GM12872 (cell line): ENCODE measurements at regions not wholly inside any gene's neighbourhood (a gene's known extent, or its start where the extent isn't known, plus 50 kb on each side); places are given as distances from the start of the nearest gene placed in this dataset.

Source experiments
- CTCF ChIP-seq: IDR thresholded peaks from 3 replicates; pipeline ENCODE4 v1.5.1; 2011; ENCODE audit warnings: low read depth, mild to moderate bottlenecking, low read length, moderate library complexity; ENCODE audit not compliant: insufficient read depth

- no peak for TF ChIP-seq CTCF
Observed at GRCh38 chr6:134732763-134733162, 217.1 kb downstream of the ALDH8A1 start.

DNA sequence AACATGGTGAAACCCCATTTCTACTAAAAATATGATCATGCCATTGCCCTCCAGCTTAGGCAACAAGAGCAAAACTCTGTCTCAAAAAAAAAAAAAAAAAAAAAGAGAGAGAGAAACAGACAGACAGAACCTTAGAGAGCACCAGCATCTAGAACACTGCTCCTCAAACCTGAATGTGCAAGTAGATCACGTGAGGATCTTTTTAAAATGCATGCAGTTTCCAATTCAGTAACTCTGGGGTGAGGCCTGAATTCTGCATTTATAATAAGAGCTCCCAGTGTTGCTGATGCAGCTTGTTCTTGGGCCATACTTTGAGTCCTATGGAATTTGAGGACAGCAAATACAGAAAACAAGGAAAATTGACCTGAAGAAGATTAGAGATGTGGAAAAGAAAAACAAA is 218.3 kb downstream of the ALDH8A1 start:
- TF ChIP-seq CTCF: no peak

- no peak for TF ChIP-seq CTCF
Observed at GRCh38 chr6:134730013-134730412, 219.9 kb downstream of the ALDH8A1 start.

DNA sequence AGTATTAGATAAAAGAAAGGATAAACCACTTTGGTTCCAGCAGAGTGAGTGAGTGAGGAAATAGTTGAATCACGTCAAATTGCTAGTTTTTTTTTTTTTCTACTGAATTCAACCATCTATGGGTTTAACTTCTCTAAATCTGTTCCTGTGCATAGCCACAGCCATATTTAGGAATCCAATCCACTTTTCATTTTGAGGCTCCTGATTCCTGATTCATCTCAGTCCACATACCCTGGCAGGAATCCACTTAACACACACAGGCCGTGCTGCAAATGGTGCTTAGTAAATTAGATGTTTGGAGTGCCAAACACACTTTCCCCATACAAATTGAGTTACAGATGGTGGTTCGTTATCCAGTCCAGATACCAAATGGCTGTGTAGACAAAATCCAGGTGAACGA is 220.3 kb downstream of the ALDH8A1 start:
- TF ChIP-seq CTCF: no peak

DNA sequence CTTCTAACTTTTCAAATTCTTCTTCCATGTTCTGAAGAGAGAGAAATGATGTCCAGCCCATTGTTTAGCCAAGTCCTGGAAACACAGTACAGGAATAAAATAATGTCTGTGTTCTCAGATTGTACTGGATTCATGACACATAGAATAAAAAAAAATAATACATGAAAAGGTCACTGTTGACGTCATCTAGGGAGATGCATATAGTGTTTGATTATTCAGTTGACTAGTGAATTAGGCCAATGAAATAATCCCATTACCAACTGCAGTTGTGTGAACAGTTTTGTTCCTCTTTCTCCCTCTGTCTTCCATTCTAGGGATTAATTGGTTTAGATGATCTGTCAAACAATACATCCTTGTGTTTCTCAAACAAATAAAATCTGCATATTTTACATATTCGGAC is 222.8 kb downstream of the ALDH8A1 start:
- no peak for TF ChIP-seq CTCF

DNA sequence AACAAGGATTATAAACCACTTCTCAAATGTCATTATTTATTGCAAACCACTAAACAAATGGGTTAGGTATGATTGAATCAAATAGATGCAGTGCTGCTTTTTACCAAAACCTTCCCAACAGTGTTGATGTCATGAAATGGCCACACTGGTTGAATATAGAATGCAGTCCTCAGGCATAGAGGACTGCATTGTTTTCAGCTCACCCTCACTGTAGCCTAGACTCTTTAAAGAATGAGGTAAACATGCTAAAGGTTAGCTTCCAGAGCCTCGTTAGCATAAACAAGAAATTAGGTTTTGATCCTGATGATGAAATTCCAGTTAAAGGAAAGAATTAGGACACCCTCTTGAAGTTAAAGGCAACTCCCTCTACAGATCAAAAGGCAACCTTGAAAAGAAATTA is 224.3 kb downstream of the ALDH8A1 start:
- no peak for TF ChIP-seq CTCF

DNA sequence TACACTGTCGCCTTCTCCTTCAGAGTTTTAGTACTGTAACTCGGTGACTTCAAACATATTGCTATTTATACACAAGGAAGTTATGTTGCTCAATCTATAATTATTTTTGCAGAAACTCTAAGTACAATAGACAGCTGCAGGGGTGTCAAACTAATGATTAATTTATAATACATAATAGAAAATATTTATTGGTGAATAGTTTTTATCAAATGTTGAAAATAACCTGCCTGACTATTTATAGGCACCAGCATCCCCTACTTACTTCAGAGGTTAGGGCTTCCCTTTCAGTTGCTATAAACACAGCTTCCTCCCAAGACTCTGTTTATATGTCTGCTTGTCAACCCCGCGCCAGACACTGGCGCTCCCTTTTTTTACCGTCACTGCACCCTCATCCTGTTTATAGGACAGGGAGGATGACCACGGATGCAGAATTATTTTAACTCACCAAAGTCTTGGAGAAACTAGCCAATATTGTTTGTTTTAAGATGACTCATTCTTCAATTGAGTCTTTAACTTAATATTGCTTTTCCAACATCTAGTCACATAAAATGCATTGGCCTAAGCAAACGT is 225.0 kb downstream of the ALDH8A1 start:
- TF ChIP-seq CTCF: no peak
